ENCODE measurements at regions not wholly inside any gene's neighbourhood (a gene's known extent, or its start where the extent isn't known, plus 50 kb on each side); places are given as distances from the start of the nearest gene placed in this dataset.
A peak's percentile ranks its signal among the peaks of the same experiment; 100 is the strongest.

DNA sequence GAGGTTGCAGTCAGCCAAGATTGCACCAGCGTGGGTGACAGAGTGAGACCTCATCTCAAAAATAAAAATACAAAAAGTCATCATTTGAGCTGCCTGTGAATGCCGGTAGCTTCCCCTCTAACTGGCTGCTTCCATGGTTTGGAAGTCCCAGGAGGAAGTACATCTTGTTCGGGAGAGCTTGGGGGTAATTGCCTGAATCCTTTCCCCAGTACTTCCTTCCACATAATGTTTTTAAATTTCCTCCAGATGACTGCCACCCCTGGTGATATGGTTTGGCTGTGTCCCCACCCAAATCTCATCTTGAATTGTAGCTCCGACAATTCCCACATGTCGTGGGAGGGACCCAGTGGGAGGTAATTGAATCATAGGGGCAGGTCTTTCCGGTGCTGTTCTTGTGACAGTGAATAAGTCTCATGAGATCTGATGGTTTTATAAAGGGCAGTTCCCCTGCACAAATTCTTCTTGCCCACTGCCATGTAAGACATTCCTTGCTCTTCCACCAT, 87.2 kb downstream of the SPRING1 start:
- DNase-seq, result peak; percentile 28

- no peak for DNase-seq
These were observed 87.8 kb downstream of the SPRING1 start for GRCh38 chr12:116650062-116650461.

GRCh38 chr12:116647813-116648212, 88.6 kb downstream of the MAP1LC3B2 start:
- DNase-seq, result no peak

DNA sequence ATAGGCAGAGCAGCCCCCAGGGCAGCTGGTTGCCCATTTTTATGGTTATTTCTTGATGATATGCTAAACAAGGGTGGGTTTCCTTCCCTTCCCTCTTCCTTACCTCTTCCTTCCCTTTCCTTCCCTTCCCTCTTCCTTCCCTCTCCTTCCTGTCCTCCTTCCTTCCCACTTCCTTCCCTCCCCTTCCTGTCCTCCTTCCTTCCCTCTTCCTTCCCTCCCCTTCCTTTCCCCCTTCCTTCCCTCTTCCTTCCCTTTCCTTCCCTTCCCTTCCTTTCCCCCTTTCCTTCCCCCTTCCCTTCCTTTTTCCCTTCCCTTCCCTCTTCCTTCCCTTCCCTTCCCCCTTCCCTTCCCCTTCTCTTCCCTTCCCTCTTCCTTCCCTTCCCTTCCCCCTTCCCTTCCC, 87.7 kb downstream of the MAP1LC3B2 start:
- no peak for DNase-seq

GRCh38 chr12:116644806-116645205, 85.6 kb downstream of the MAP1LC3B2 start:
- DNase-seq, result no peak

- no peak for DNase-seq
These were observed 83.5 kb downstream of the MAP1LC3B2 start for GRCh38 chr12:116642683-116643082.

GRCh38 chr12:116642106-116642505, 82.9 kb downstream of the MAP1LC3B2 start:
- no peak for DNase-seq

DNA sequence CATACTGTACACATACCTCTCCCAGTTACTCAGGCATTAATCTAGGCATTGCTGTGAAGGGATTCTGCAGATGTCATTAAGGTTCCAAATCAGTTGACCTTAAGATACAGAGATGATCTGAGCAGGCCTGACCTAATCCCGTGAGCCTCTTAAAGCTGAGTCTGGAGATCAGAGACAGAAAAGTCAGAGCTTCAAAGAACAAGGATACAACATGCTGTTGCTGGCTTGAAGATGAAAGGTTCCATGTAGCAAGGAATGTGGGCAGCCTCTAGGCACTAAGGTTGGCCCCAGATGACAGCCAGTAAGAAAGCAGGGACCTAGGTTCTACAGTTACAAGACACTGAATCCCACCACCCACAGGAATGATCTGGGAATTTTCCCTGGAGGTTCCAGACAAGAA, 81.1 kb downstream of the MAP1LC3B2 start:
- no peak for DNase-seq

DNA sequence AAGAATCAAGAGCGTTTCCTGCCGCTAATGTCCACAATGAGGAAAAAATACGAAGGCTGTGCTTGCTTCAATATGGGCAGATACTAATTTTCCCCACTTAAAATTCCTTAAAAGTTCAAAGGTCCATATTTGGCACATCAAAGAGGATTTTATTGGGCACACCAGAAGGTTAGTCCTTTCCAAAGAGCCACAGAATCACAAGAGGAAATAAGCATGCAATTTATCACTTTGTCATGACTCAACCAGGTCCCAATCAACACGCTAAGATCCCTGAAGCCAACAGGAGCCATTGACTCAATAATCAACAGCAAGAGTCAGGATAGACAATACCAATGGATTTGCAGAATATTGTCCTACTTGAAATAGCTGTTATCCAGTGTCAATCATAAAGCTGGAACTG, 80.6 kb downstream of the MAP1LC3B2 start:
- DNase-seq, result no peak

- DNase-seq, result no peak
These were observed 79.2 kb downstream of the MAP1LC3B2 start for GRCh38 chr12:116638376-116638775.

DNA sequence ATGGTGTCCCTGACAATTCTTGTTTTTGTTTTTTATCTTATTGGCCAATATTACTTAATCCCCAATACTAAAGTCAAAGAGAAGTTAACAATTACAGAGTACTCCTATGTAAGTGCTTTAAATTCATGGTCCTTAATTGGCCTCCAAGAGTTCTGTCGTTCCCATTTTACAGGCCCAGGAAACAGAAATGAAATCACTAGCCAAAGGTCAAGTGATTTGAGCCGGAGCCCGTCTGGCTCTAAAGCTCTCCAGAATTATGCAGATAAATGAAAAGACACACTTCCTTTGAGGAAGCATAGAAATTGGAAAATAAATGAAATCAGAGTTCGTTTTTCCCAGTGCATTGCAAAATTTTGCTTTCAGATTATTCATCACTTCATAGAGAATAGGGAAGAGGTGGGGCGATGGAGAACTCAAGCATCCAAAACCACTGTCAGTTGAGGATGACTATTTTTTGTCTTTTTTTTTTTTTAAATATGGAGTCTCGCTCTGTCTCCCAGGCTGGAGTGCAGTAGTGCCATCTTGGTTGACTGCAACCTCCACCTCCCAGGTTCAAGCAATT, 78.5 kb downstream of the MAP1LC3B2 start:
- DNase-seq, result no peak

GRCh38 chr12:116636608-116637519, 77.7 kb downstream of the MAP1LC3B2 start:
- DNase-seq, result no peak

- DNase-seq, result no peak
These were observed 76.3 kb downstream of the MAP1LC3B2 start for GRCh38 chr12:116635487-116635886.

GRCh38 chr12:116633476-116633875, 74.3 kb downstream of the MAP1LC3B2 start:
- no peak for DNase-seq

GRCh38 chr12:116631619-116632018, 72.4 kb downstream of the MAP1LC3B2 start:
- no peak for DNase-seq

DNA sequence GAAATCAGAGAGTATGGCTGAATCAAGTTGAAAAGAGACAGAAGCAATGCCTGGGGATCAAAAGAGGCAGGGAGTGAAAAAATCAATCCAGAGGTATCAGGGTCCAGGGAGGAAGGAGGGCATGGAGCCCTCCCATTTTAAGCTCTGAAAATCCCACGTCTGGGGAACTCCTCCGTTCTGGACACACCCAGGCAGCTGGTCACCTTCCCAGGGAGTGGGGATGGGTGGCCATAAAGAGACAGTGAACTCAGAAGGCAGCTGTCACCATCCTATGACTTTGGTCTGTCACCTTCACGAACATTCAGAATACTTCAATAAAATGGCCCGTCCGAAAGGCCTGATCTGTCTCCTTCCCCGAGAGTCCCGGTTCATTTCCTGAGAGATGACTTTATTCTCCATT, 71.6 kb downstream of the MAP1LC3B2 start:
- no peak for DNase-seq

GRCh38 chr12:116629480-116629879, 70.3 kb downstream of the MAP1LC3B2 start:
- DNase-seq, result no peak

DNA sequence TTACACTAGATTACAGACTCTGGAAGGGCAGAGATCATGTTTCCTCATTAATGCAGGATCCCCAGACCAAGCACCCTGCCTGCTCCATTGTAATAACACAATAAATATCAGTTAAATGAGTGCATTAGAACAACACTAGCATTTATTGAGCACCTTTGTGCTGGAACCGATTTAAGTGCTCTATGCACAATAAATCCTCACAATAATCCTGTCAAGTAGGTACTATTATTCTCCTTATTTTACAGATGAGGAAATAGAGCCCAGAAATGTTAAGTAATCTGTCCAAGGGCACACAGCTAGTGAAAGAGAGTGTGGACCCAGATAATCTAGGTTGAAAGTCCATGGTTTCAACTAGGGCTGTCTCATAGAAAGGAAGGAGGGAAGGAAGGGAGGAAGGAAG, 69.8 kb downstream of the MAP1LC3B2 start:
- DNase-seq, result no peak

DNA sequence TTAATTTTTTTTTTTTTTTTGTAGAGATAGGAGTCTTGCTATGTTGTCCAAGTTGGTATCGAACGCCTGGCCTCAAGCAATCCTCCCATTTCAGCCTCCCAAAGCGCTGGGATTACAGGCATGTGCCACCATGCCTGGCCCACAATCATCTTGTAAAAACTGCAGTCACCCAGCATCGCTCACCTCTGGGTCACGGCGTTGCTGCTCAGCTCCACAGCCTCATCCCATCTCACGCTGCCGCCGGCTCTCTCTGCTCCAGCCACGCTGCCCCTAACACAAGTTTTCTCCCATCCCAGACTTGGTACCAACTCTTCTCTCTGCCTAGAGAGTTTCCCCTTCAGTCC, 69.2 kb downstream of the MAP1LC3B2 start:
- DNase-seq, result no peak
